ENCODE measurements at regions not wholly inside any gene's neighbourhood (a gene's known extent, or its start where the extent isn't known, plus 50 kb on each side); places are given as distances from the start of the nearest gene placed in this dataset.

GRCh38 chr13:55437162-55437561, 1703.6 kb upstream of the PRR20A start:
- CTCF ChIA-PET: no interaction called here
- TF ChIP-seq ZBTB21 (tag by site-specific recombination; IDR thresholded peaks at IDR 0.05) (no peak), PRDM2 (tag by site-specific recombination; IDR thresholded peaks at IDR 0.05; ENCODE audit: borderline replicate concordance) (no peak), ZNF138 (tag by site-specific recombination; IDR thresholded peaks at IDR 0.05; ENCODE audit: borderline replicate concordance) (no peak), BCL6B (tag by site-specific recombination; IDR thresholded peaks at IDR 0.05) (no peak), ZNF677 (tag by site-specific recombination; IDR thresholded peaks at IDR 0.05) (no peak), MYNN (tag by site-specific recombination; IDR thresholded peaks at IDR 0.05; ENCODE audit: borderline replicate concordance) (no peak), ZSCAN18 (tag by site-specific recombination; IDR thresholded peaks at IDR 0.05) (no peak), ZNF366 (tag by site-specific recombination; conservative IDR thresholded peaks at IDR 0.05) (no peak), ZEB2 (tag by site-specific recombination; IDR thresholded peaks at IDR 0.05) (no peak), ZNF37A (tag by site-specific recombination; IDR thresholded peaks at IDR 0.05) (no peak), EGR2 (tag by site-specific recombination; IDR thresholded peaks at IDR 0.05; ENCODE audit: low read depth) (no peak), ZNF623 (tag by site-specific recombination; IDR thresholded peaks at IDR 0.05) (no peak), REST (tag by site-specific recombination; IDR thresholded peaks at IDR 0.05) (no peak), SALL2 (tag by site-specific recombination; IDR thresholded peaks at IDR 0.05; ENCODE audit: borderline replicate concordance) (no peak), ATF2 (tag by site-specific recombination; IDR thresholded peaks at IDR 0.05; ENCODE audit: low read depth) (no peak), SP7 (tag by site-specific recombination; IDR thresholded peaks at IDR 0.05) (no peak), HOXA7 (CRISPR knock-in tag; IDR thresholded peaks at IDR 0.05; ENCODE audit: borderline replicate concordance) (no peak)
- H3K36me3 ChIP-seq (ENCODE audit: control insufficient read depth in 2 of 2, insufficient read depth in 1 of 2, low read length in 2 of 2): no peaks in the 10 kb centered on the region
- H3K27ac ChIP-seq (ENCODE audit: extremely low read depth, low read depth, low read length): no peak overlapping the region
- H3K4me1 ChIP-seq (ENCODE audit: control insufficient read depth, insufficient read depth, low read length): no peaks in the 10 kb centered on the region
- H3K9me3 ChIP-seq (ENCODE audit: control insufficient read depth, insufficient read depth, low read depth, low read length): no peaks in the 10 kb centered on the region
- POLR2A ChIA-PET: no interaction called here
- H3K4me3 ChIP-seq (ENCODE audit: low read depth, low read length): no peak overlapping the region
